HEK293 (cell line): ENCODE measurements at regions not wholly inside any gene's neighbourhood (a gene's known extent, or its start where the extent isn't known, plus 50 kb on each side); places are given as distances from the start of the nearest gene placed in this dataset.

Experiments
- CTCF ChIA-PET: fragments of 350-600 bp; formaldehyde crosslinking; extraction: SDS; loops from one replicate; lab custom pipeline; 2021; ENCODE audit warnings: antibody characterized with exemption; lab: Yijun Ruan, JAX
- POLR2A ChIA-PET: fragments of 300-600 bp; formaldehyde crosslinking; extraction: SDS; loops from one replicate; lab custom pipeline; 2020; ENCODE audit warnings: antibody characterized with exemption, inconsistent platforms; lab: Yijun Ruan, JAX
- H3K27ac ChIP-seq: fragments of 200-500 bp; sonication (Bioruptor generic); 2 replicates; pipeline ENCODE4 v1.5.1; 2014; ENCODE audit warnings: low read depth, low read length, control low read depth, inconsistent platforms; ENCODE audit errors: extremely low read depth
- H3K36me3 ChIP-seq, 2 experiments: fragments of 200-500 bp in 1 of 2; sonication (Bioruptor generic) in 1 of 2; 1 replicate in 1 of 2; 2 replicates in 1 of 2; pipeline ENCODE4 v1.5.1; 2014 to 2017; ENCODE audit warnings: inconsistent platforms in 2 of 2, low read length in 2 of 2; ENCODE audit not compliant: control insufficient read depth in 2 of 2, insufficient read depth in 1 of 2
- H3K4me1 ChIP-seq: fragments of 200-500 bp; sonication (Bioruptor generic); 2 replicates; pipeline ENCODE4 v1.5.1; 2014; ENCODE audit warnings: mild to moderate bottlenecking, low read length, inconsistent platforms; ENCODE audit not compliant: control insufficient read depth, insufficient read depth
- H3K4me3 ChIP-seq: 2 replicates; pipeline ENCODE4 v1.5.1; 2011; ENCODE audit warnings: low read depth, mild to moderate bottlenecking, control low read depth, low read length, moderate library complexity
- H3K9me3 ChIP-seq: fragments of 200-500 bp; sonication (Bioruptor generic); 2 replicates; pipeline ENCODE4 v1.5.1; 2014; ENCODE audit warnings: low read depth, low read length, inconsistent platforms; ENCODE audit not compliant: control insufficient read depth, insufficient read depth
- AEBP2 ChIP-seq: fragments of 450-650 bp; formaldehyde crosslinking; IDR thresholded peaks from 2 replicates; pipeline ENCODE4 v1.5.1; 2016; ENCODE audit warnings: missing biosample characterization, missing genetic modification characterization, borderline replicate concordance
- KLF10 ChIP-seq: fragments of 450-650 bp; IDR thresholded peaks from 2 replicates; pipeline ENCODE4 v1.5.1; 2018; ENCODE audit warnings: missing biosample characterization, mild to moderate bottlenecking, missing genetic modification characterization
- MEIS1 ChIP-seq: sonication (generic); formaldehyde crosslinking; IDR thresholded peaks from 2 replicates; pipeline ENCODE4 v1.8.1; 2022; ENCODE audit warnings: missing genetic modification reagents, mild to moderate bottlenecking, borderline replicate concordance
- PRDM1 ChIP-seq: fragments of 450-650 bp; formaldehyde crosslinking; IDR thresholded peaks from 2 replicates; pipeline ENCODE4; 2016; ENCODE audit warnings: missing biosample characterization, missing genetic modification characterization
- TSHZ1 ChIP-seq: fragments of 450-650 bp; formaldehyde crosslinking; IDR thresholded peaks from 2 replicates; pipeline ENCODE4 v1.5.1; 2016; ENCODE audit warnings: missing biosample characterization, missing genetic modification characterization, borderline replicate concordance
- WT1 ChIP-seq: fragments of 450-650 bp; formaldehyde crosslinking; IDR thresholded peaks from 2 replicates; pipeline ENCODE4 v1.5.1; 2016; ENCODE audit warnings: missing biosample characterization, missing genetic modification characterization
- ZBTB21 ChIP-seq: fragments of 450-650 bp; formaldehyde crosslinking; IDR thresholded peaks from 2 replicates; pipeline ENCODE4 v1.5.1; 2017; ENCODE audit warnings: missing biosample characterization, missing genetic modification characterization
- ZBTB48 ChIP-seq: fragments of 450-650 bp; formaldehyde crosslinking; IDR thresholded peaks from 2 replicates; pipeline ENCODE4 v1.5.1; 2016; ENCODE audit warnings: missing biosample characterization, missing genetic modification characterization
- ZNF248 ChIP-seq: fragments of 450-650 bp; formaldehyde crosslinking; IDR thresholded peaks from 2 replicates; pipeline ENCODE4 v1.5.1; 2017; ENCODE audit warnings: missing biosample characterization, missing genetic modification characterization
- ZNF416 ChIP-seq: fragments of 450-650 bp; formaldehyde crosslinking; IDR thresholded peaks from 2 replicates; pipeline ENCODE4 v1.5.1; 2016; ENCODE audit warnings: missing biosample characterization, missing genetic modification characterization
- ZNF510 ChIP-seq: fragments of 450-650 bp; formaldehyde crosslinking; IDR thresholded peaks from 2 replicates; pipeline ENCODE4 v1.5.1; 2018; ENCODE audit warnings: mild to moderate bottlenecking, missing genetic modification characterization, missing biosample characterization; ENCODE audit not compliant: insufficient replicate concordance
- ZNF518A ChIP-seq: fragments of 450-650 bp; formaldehyde crosslinking; conservative IDR thresholded peaks from 2 replicates; pipeline ENCODE4 v1.5.1; 2016; ENCODE audit warnings: low read depth, missing biosample characterization, missing genetic modification characterization
- ZNF529 ChIP-seq: fragments of 450-650 bp; formaldehyde crosslinking; IDR thresholded peaks from 2 replicates; pipeline ENCODE4 v1.5.1; 2017; ENCODE audit warnings: missing genetic modification characterization, missing biosample characterization; ENCODE audit not compliant: insufficient replicate concordance
- ZNF544 ChIP-seq: fragments of 450-650 bp; formaldehyde crosslinking; IDR thresholded peaks from 2 replicates; pipeline ENCODE4 v1.5.0; 2017; ENCODE audit warnings: missing biosample characterization, missing genetic modification characterization
- ZNF571 ChIP-seq: fragments of 450-650 bp; formaldehyde crosslinking; IDR thresholded peaks from 2 replicates; pipeline ENCODE4 v1.5.0; 2017; ENCODE audit warnings: missing biosample characterization, missing genetic modification characterization
- ZNF747 ChIP-seq: fragments of 450-650 bp; formaldehyde crosslinking; IDR thresholded peaks from 2 replicates; pipeline ENCODE4 v1.5.1; 2016; ENCODE audit warnings: missing biosample characterization, missing genetic modification characterization
- ZNF76 ChIP-seq: fragments of 450-650 bp; formaldehyde crosslinking; IDR thresholded peaks from 2 replicates; pipeline ENCODE4; 2016; ENCODE audit warnings: low read depth, missing biosample characterization, missing genetic modification characterization, borderline replicate concordance
- TF ChIP-seq, protein P1 (sequence below): fragments of 450-650 bp; formaldehyde crosslinking; IDR thresholded peaks from 2 replicates; pipeline ENCODE4 v1.5.1; 2017; ENCODE audit warnings: missing biosample characterization, missing genetic modification characterization
- TF ChIP-seq, protein P2 (sequence below): fragments of 450-650 bp; formaldehyde crosslinking; IDR thresholded peaks from 2 replicates; pipeline ENCODE4 v1.5.1; 2016; ENCODE audit warnings: missing biosample characterization, missing genetic modification characterization
- TF ChIP-seq, protein P3 (sequence below): fragments of 450-650 bp; formaldehyde crosslinking; IDR thresholded peaks from 2 replicates; pipeline ENCODE4 v1.5.1; 2016; ENCODE audit warnings: missing biosample characterization, missing genetic modification characterization

GRCh38 chr16:25478476-25478875 lies 213.3 kb upstream of the HS3ST4 start:
- Histone ChIP-seq H3K4me1 (no peaks in the 10 kb centered on the region), H3K9me3 (no peaks in the 10 kb centered on the region), H3K36me3 (no peaks in the 10 kb centered on the region), H3K4me3 (no peak overlapping the region), H3K27ac (no peak overlapping the region)
- CTCF ChIA-PET, result no interaction called here
- POLR2A ChIA-PET, result no interaction called here
- TF ChIP-seq PRDM1 (tag by site-specific recombination) (no peak), ZBTB21 (tag by site-specific recombination) (no peak), KLF10 (tag by site-specific recombination) (no peak), ZNF529 (tag by site-specific recombination) (no peak), ZNF571 (tag by site-specific recombination) (no peak), ZNF518A (tag by site-specific recombination) (no peak), TSHZ1 (no peak), ZNF747 (tag by site-specific recombination) (no peak), ZNF510 (no peak)
- TF ChIP-seq, protein P1, sequence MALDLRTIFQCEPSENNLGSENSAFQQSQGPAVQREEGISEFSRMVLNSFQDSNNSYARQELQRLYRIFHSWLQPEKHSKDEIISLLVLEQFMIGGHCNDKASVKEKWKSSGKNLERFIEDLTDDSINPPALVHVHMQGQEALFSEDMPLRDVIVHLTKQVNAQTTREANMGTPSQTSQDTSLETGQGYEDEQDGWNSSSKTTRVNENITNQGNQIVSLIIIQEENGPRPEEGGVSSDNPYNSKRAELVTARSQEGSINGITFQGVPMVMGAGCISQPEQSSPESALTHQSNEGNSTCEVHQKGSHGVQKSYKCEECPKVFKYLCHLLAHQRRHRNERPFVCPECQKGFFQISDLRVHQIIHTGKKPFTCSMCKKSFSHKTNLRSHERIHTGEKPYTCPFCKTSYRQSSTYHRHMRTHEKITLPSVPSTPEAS (tag by site-specific recombination), result no peak
- TF ChIP-seq, protein P2, sequence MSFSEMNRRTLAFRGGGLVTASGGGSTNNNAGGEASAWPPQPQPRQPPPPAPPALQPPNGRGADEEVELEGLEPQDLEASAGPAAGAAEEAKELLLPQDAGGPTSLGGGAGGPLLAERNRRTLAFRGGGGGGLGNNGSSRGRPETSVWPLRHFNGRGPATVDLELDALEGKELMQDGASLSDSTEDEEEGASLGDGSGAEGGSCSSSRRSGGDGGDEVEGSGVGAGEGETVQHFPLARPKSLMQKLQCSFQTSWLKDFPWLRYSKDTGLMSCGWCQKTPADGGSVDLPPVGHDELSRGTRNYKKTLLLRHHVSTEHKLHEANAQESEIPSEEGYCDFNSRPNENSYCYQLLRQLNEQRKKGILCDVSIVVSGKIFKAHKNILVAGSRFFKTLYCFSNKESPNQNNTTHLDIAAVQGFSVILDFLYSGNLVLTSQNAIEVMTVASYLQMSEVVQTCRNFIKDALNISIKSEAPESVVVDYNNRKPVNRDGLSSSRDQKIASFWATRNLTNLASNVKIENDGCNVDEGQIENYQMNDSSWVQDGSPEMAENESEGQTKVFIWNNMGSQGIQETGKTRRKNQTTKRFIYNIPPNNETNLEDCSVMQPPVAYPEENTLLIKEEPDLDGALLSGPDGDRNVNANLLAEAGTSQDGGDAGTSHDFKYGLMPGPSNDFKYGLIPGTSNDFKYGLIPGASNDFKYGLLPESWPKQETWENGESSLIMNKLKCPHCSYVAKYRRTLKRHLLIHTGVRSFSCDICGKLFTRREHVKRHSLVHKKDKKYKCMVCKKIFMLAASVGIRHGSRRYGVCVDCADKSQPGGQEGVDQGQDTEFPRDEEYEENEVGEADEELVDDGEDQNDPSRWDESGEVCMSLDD (tag by site-specific recombination), result no peak

- Histone ChIP-seq H3K4me3 (no peak overlapping the region), H3K27ac (no peak overlapping the region), H3K36me3 (no peaks in the 10 kb centered on the region), H3K4me1 (no peaks in the 10 kb centered on the region), H3K9me3 (no peaks in the 10 kb centered on the region)
- ChIA-PET POLR2A (no interaction called here), CTCF (interaction anchor here (0.7 kb wide), 1 partner anchor 76 kb away, joined by 3 read pairs; no protein-coding TSS in a partner anchor)
- TF ChIP-seq ZNF248 (no peak), ZNF416 (tag by site-specific recombination) (no peak), AEBP2 (no peak), MEIS1 (CRISPR knock-in tag) (no peak), ZNF76 (tag by site-specific recombination) (no peak), WT1 (tag by site-specific recombination) (no peak), ZNF747 (tag by site-specific recombination) (no peak), ZBTB48 (tag by site-specific recombination) (no peak), ZNF544 (tag by site-specific recombination) (no peak)
- TF ChIP-seq, protein P3, sequence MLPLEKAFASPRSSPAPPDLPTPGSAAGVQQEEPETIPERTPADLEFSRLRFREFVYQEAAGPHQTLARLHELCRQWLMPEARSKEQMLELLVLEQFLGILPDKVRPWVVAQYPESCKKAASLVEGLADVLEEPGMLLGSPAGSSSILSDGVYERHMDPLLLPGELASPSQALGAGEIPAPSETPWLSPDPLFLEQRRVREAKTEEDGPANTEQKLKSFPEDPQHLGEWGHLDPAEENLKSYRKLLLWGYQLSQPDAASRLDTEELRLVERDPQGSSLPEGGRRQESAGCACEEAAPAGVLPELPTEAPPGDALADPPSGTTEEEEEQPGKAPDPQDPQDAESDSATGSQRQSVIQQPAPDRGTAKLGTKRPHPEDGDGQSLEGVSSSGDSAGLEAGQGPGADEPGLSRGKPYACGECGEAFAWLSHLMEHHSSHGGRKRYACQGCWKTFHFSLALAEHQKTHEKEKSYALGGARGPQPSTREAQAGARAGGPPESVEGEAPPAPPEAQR (tag by site-specific recombination), result no peak
Measured at GRCh38 chr16:25464058-25464457, 206.4 kb upstream of the ZKSCAN2 start.
